ENCODE measurements at regions not wholly inside any gene's neighbourhood (a gene's known extent, or its start where the extent isn't known, plus 50 kb on each side); places are given as distances from the start of the nearest gene placed in this dataset.

GRCh38 chr15:60222404-60222803 is 175.4 kb downstream of the ANXA2 start:
- TF ChIP-seq CTCF (IDR thresholded peaks at IDR 0.05; ENCODE audit: borderline replicate concordance, extremely low read depth, low read length, poor library complexity, severe bottlenecking) (no peak), EZH2 (IDR thresholded peaks at IDR 0.05; ENCODE audit: borderline replicate concordance, low read depth, low read length, severe bottlenecking) (no peak)
